ENCODE measurements at regions not wholly inside any gene's neighbourhood (a gene's known extent, or its start where the extent isn't known, plus 50 kb on each side); places are given as distances from the start of the nearest gene placed in this dataset.

GRCh38 chr1:2951856-2952255 is 69.4 kb upstream of the ACTRT2 start:
- TF ChIP-seq CTCF (IDR thresholded peaks at IDR 0.05; ENCODE audit: low read depth, low read length, poor library complexity, severe bottlenecking) (no peak), EZH2phosphoT487 (IDR thresholded peaks at IDR 0.05; ENCODE audit: borderline replicate concordance, low read length) (no peak)

All from DOHH2 (cell line).